ENCODE measurements at regions not wholly inside any gene's neighbourhood (a gene's known extent, or its start where the extent isn't known, plus 50 kb on each side); places are given as distances from the start of the nearest gene placed in this dataset.

GRCh38 chr2:153584244-153584643 is 105.7 kb upstream of the RPRM start:
- Histone ChIP-seq H3K79me2 (ENCODE audit: insufficient read depth, low read length) (no peaks in the 10 kb centered on the region), H3K4me3 (replicated peaks in 1 of 3; ENCODE audit: insufficient read depth in 1 of 3, low read depth in 2 of 3, low read length in 3 of 3) (no peak overlapping the region)
- POLR2A ChIA-PET = no interaction called here

More at GRCh38 chr2:153584244-153584643, 105.7 kb upstream of the RPRM start:
- intact Hi-C loops (cut with micrococcal nuclease; ENCODE audit: unreplicated experiment) = no loop called here
- H3K9me3 ChIP-seq (ENCODE audit: low read length) = peaks cover 60% of the 10 kb centered on the region
- no peak overlapping the region for H3K27ac ChIP-seq (ENCODE audit: extremely low read length, insufficient read depth, low read length)
- no peak overlapping the region for H3K9ac ChIP-seq (ENCODE audit: insufficient read depth, low read depth, low read length)
- H3K36me3 ChIP-seq (replicated peaks in 1 of 2; ENCODE audit: control insufficient read depth in 1 of 2, insufficient read depth in 2 of 2, low read length in 2 of 2) = no peaks in the 10 kb centered on the region
- no peak for FAIRE-seq
- BruUV-seq (replicated peaks) = no TSS peak
- CTCF ChIA-PET (ENCODE audit: low intra/inter-chr PET ratio, low total read pairs) = no interaction called here
- no peaks in the 10 kb centered on the region for H4K20me1 ChIP-seq (ENCODE audit: insufficient read depth, low read length)
- in situ Hi-C loops (cut with HindIII; ENCODE audit: extremely low pct_ligation_motif_present, low pct_unique_long_range_greater_than_20kb) = no loop called here
- H2AFZ ChIP-seq (ENCODE audit: low read length) = no peak overlapping the region
- DNase-seq (ENCODE audit: low spot score) = no peak
- no peaks in the 10 kb centered on the region for H3K4me1 ChIP-seq (ENCODE audit: insufficient read depth, low read length)
- no peaks in the 10 kb centered on the region for H3K27me3 ChIP-seq (ENCODE audit: control insufficient read depth in 1 of 2, insufficient read depth in 2 of 2, low read length in 2 of 2)
- ATAC-seq = no peak
- TF ChIP-seq CTCF (CRISPR knock-in tag; IDR thresholded peaks at IDR 0.05) (peak; percentile 1; the same call in 1 of the 2 replicates), ZNF512 (CRISPR knock-in tag; IDR thresholded peaks at IDR 0.05) (no peak)
- no peak overlapping the region for H3K4me2 ChIP-seq (ENCODE audit: low read depth, low read length)
- whole genome bisulfite sequencing (ENCODE audit: low lambda C conversion rate) = 6% methylated on average over 2 of the region's 2 CpGs
